ENCODE measurements at regions not wholly inside any gene's neighbourhood (a gene's known extent, or its start where the extent isn't known, plus 50 kb on each side); places are given as distances from the start of the nearest gene placed in this dataset.

- no peak for DNase-seq
Measured at GRCh38 chr5:136526791-136527190, 161.4 kb upstream of the TRPC7 start.

GRCh38 chr5:136526021-136526420 lies 160.7 kb upstream of the TRPC7 start:
- DNase-seq: no peak

- DNase-seq: no peak
Measured at GRCh38 chr5:136525597-136525996, 160.3 kb upstream of the TRPC7 start.

GRCh38 chr5:136522217-136522956 lies 157.0 kb upstream of the TRPC7 start:
- no peak for DNase-seq

- DNase-seq: no peak
Measured at GRCh38 chr5:136521696-136522095, 156.4 kb upstream of the TRPC7 start.

GRCh38 chr5:136518814-136519213 lies 153.5 kb upstream of the TRPC7 start:
- DNase-seq: no peak

- DNase-seq: no peak
Measured at GRCh38 chr5:136518174-136518573, 152.8 kb upstream of the TRPC7 start.

GRCh38 chr5:136517755-136518154 lies 152.4 kb upstream of the TRPC7 start:
- no peak for DNase-seq

GRCh38 chr5:136516637-136517036 lies 151.3 kb upstream of the TRPC7 start:
- no peak for DNase-seq

GRCh38 chr5:136513430-136513829 lies 148.1 kb upstream of the TRPC7 start:
- DNase-seq: no peak

GRCh38 chr5:136511046-136511445 lies 145.7 kb upstream of the TRPC7 start:
- DNase-seq: no peak

- no peak for DNase-seq
Measured at GRCh38 chr5:136510481-136510880, 145.1 kb upstream of the TRPC7 start.

- DNase-seq: no peak
Measured at GRCh38 chr5:136506131-136506530, 140.8 kb upstream of the TRPC7 start.

- no peak for DNase-seq
Measured at GRCh38 chr5:136501133-136501532, 135.8 kb upstream of the TRPC7 start.

- no peak for DNase-seq
Measured at GRCh38 chr5:136492587-136492986, 127.2 kb upstream of the TRPC7 start.

GRCh38 chr5:136491806-136492205 lies 126.5 kb upstream of the TRPC7 start:
- DNase-seq: no peak

GRCh38 chr5:136484808-136485325 lies 119.5 kb upstream of the TRPC7 start:
- DNase-seq: no peak

GRCh38 chr5:136482206-136482605 lies 116.9 kb upstream of the TRPC7 start:
- no peak for DNase-seq

GRCh38 chr5:136474466-136474865 lies 109.1 kb upstream of the TRPC7 start:
- no peak for DNase-seq

- DNase-seq: no peak
Measured at GRCh38 chr5:136467632-136468031, 102.3 kb upstream of the TRPC7 start.

GRCh38 chr5:136466041-136466415 lies 100.7 kb upstream of the TRPC7 start:
- DNase-seq: no peak

- no peak for DNase-seq
Measured at GRCh38 chr5:136458481-136458880, 93.1 kb upstream of the TRPC7 start.

GRCh38 chr5:136457390-136458013 lies 92.2 kb upstream of the TRPC7 start:
- DNase-seq: peak; percentile 93

- no peak for DNase-seq
Measured at GRCh38 chr5:136455409-136455808, 90.1 kb upstream of the TRPC7 start.

Data from RPMI8226 (cell line).